GM10266 (cell line): ENCODE measurements at regions not wholly inside any gene's neighbourhood (a gene's known extent, or its start where the extent isn't known, plus 50 kb on each side); places are given as distances from the start of the nearest gene placed in this dataset.

Source experiments
- DNase-seq: peaks from one replicate; pipeline ENCODE4 v3.0.0; 2012; ENCODE audit errors: extremely low spot score
- TF ChIP-seq, protein P1 (sequence below): IDR thresholded peaks from 2 replicates; pipeline ENCODE4 v1.5.1; 2012; ENCODE audit warnings: mild to moderate bottlenecking, low read depth; ENCODE audit not compliant: control insufficient read depth, insufficient read depth; ENCODE audit errors: missing control alignments

DNA sequence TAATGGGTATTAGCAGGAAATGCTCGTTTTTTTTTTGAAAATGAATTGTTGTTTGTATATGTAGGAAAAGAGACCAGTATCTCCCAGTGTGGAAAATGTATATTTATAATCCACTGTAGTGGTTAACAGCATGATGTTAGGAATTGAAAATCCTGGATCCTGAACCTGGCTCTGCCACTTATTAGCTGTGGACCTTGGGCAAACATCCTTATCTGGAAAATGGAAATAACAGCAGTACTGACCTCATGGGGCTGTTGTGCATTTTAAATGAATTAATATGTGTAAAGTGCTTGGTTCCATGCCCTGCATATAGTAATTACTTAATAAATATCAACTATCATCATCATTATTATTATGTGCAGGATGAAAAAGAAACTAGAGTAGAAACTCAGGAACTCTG is 251.3 kb downstream of the CDCA7 start:
- no peak for DNase-seq
- TF ChIP-seq, protein P1, sequence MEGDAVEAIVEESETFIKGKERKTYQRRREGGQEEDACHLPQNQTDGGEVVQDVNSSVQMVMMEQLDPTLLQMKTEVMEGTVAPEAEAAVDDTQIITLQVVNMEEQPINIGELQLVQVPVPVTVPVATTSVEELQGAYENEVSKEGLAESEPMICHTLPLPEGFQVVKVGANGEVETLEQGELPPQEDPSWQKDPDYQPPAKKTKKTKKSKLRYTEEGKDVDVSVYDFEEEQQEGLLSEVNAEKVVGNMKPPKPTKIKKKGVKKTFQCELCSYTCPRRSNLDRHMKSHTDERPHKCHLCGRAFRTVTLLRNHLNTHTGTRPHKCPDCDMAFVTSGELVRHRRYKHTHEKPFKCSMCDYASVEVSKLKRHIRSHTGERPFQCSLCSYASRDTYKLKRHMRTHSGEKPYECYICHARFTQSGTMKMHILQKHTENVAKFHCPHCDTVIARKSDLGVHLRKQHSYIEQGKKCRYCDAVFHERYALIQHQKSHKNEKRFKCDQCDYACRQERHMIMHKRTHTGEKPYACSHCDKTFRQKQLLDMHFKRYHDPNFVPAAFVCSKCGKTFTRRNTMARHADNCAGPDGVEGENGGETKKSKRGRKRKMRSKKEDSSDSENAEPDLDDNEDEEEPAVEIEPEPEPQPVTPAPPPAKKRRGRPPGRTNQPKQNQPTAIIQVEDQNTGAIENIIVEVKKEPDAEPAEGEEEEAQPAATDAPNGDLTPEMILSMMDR: no peak

DNA sequence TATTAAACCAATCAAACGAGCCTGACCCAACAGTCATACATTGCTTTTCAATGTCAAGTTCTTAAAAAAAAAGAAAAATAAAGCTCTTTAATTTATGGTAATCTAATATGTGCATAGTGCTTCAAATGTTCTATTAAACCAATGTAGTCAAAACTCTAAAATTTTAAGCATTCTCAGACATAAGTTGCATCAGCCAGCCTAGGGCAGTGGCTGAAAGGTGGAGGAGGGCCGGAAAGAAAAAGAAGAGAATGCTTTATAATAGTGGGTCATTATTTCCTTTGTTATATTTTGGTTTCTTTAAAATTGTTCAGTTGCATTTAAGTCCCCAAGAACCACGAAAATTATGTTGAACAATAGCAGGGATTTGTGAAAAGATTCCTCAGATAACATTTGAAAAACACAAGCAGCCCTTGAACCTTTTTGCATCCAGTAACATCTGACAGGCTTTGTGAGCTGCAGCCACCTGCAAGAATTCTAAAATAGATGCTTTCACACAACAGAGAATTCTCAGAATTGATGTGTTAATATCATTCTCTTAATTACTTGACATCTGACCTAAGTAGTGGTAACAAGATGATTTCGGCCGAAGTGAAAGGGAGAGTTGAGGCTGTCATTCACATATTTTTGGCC is 252.1 kb downstream of the CDCA7 start:
- DNase-seq: no peak
- TF ChIP-seq, protein P1: no peak

DNA sequence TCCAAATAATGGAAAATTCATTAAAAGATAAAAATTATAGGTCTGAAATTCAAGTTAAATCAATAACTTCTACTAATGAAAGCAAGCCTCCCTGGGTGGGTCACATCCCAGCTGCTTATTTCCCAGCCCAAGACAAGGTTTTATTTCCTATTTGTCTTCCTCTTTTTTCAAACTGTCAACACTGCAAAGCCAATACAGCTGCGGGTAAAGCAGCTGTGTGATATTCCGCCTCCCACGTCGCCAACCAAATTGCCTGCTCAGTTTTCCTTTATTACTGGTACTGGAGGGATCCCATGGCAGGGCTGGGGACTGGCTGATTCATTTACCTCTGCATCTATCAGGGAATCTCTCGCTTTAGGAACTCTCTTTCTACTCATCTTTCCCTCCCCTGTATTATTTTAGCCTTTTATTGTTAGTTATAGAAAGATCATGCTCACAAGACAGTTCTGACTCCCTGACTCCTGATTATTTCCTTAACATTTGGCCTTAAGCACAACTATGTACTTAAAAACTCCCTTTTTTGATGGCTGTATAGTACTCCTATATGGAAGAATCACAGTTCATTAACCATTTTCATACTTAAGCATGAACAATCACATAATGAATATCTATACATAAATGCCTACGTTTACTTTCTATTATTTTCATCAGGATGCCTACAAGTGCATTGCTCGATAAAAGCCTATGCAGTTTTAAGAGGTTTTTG is 253.1 kb downstream of the CDCA7 start:
- TF ChIP-seq, protein P1: no peak
- DNase-seq: no peak

DNA sequence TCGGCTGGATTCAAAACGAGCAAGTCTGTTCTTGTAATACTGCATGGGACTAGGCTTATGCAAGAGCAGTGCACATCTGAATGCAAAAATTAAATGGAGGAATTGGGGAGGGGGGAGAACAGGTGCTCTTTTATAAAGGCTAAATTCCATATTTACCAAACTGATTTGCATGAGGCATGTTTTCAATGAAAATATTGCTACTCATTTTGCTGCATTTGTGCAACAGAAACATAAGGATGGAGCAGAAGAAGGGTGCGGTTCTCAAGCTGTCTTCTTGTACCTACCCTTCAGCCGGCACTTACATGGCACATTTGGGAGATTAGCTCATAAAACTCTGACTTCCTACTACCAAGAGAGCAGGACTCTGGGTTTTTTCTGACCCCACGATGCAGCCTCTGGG is 256.4 kb downstream of the CDCA7 start:
- no peak for DNase-seq
- TF ChIP-seq, protein P1: no peak

DNA sequence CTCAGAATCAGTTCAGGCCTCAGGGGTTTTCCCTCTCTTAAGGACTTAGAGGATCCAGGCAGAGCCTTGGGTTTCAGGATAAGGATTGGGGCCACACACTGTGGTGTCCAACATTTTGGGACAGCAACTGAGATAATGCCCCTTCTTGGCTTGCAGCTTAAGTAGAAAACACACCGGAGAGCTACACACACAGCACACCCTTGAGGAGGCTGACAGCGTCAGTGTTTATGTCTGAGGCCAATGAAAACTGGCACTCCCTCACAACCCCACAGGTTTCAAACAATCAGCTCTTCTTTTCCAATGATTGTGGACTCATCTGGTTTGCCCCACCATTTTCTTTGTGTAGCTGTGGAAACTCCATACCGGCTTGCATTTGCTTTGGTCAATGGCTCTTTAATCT is 257.7 kb downstream of the CDCA7 start:
- DNase-seq: no peak
- TF ChIP-seq, protein P1: no peak

DNA sequence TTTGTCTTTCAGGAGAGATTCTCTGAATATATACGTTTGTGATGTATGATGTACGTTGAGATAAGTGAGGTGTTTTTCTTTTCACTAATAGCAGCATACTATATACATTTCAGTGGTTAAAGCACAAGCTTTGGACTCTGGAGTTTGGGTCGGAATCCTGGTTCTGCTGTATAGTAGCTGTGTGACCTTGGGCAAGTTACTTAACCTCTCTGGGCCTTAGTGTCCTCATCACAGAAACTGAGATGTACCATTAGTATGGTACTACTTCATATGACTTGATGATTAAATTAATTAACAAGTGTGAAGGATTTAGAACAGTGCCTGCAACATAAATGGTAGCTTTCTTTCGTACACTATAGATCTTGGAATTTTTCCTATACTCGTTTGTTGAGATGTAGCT is 258.7 kb downstream of the CDCA7 start:
- DNase-seq: no peak
- TF ChIP-seq, protein P1: no peak

DNA sequence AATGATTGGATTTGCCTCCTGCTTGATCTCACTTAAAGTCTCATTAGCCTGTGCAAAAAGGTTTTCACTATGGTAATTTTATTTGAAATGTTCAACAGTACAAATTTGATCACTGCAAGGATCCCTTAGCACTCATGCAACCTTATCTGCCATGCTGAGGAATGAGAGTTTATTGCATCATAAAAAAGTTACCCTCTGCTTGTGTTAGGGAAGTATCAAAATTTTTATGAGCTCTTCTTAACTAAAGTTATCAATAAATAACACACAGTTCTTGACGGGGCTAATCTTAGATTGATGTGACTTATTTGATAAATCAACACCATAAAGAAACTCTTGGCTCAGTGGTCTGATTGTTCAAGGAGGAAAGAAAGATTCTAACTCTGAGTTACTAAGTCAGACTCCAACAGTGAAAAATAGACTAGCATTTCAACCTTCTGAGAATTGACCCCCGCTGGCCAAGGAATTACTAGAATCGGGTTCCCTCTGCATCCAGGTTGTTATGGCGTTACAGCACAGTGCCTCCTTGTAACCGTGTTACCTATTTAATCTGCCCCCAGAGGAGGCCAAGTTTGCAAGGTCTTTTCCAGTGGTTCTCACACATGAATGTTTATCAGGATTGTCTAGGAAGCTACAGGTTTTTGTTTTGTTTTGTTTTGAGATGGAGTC is 259.7 kb downstream of the CDCA7 start:
- TF ChIP-seq, protein P1: no peak
- no peak for DNase-seq
